HG03066 (cell line): ENCODE measurements at regions not wholly inside any gene's neighbourhood (a gene's known extent, or its start where the extent isn't known, plus 50 kb on each side); places are given as distances from the start of the nearest gene placed in this dataset.
"Not testable (repeated sequence)": the region's sequence is repeated elsewhere in the genome, so short reads cannot be mapped to it uniquely, and the experiment has no call there.

Experiments
- ATAC-seq: cut with Tn5 transposase; IDR thresholded peaks from one replicate; pipeline ENCODE4 v1.9.1; 2021; ENCODE audit warnings: low read depth; ENCODE audit not compliant: unreplicated experiment

GRCh38 chr5:60546207-60546606, 153.8 kb downstream of the DEPDC1B start:
- ATAC-seq: no peak

- no peak for ATAC-seq
Observed at GRCh38 chr5:60545551-60545950, 154.4 kb downstream of the DEPDC1B start.

- ATAC-seq: no peak
Observed at GRCh38 chr5:60544142-60544541, 155.8 kb downstream of the DEPDC1B start.

GRCh38 chr5:60541980-60542379, 158.0 kb downstream of the DEPDC1B start:
- peak; percentile 8 for ATAC-seq

GRCh38 chr5:60540856-60541805, 158.8 kb downstream of the DEPDC1B start:
- peak; percentile 82 for ATAC-seq

- no peak for ATAC-seq
Observed at GRCh38 chr5:60538955-60539866, 160.8 kb downstream of the DEPDC1B start.

- no peak for ATAC-seq
Observed at GRCh38 chr5:60538426-60538825, 161.5 kb downstream of the DEPDC1B start.

- ATAC-seq: no peak
Observed at GRCh38 chr5:60535951-60536350, 164.0 kb downstream of the DEPDC1B start.

GRCh38 chr5:60535198-60535597, 164.8 kb downstream of the DEPDC1B start:
- peak; percentile 52 for ATAC-seq

- no peak for ATAC-seq
Observed at GRCh38 chr5:60533789-60534188, 166.2 kb downstream of the DEPDC1B start.

GRCh38 chr5:60532796-60533195, 167.2 kb downstream of the DEPDC1B start:
- not testable (repeated sequence) for ATAC-seq

GRCh38 chr5:60530144-60530848, 169.7 kb downstream of the DEPDC1B start:
- ATAC-seq: not testable (repeated sequence)

GRCh38 chr5:60529001-60529400, 171.0 kb downstream of the DEPDC1B start:
- no peak for ATAC-seq

- ATAC-seq: no peak
Observed at GRCh38 chr5:60527072-60527471, 172.9 kb downstream of the DEPDC1B start.

GRCh38 chr5:60526336-60526875, 173.6 kb downstream of the DEPDC1B start:
- no peak for ATAC-seq

- ATAC-seq: peak; percentile 80
Observed at GRCh38 chr5:60522292-60522905, 177.6 kb downstream of the DEPDC1B start.

GRCh38 chr5:60521376-60522291, 178.3 kb downstream of the DEPDC1B start:
- peak; percentile 47 for ATAC-seq

- no peak for ATAC-seq
Observed at GRCh38 chr5:60520451-60521227, 179.3 kb downstream of the DEPDC1B start.
